NCI-H146 treated with DMSO at 0.1 percent for 48 hours (cell line): ENCODE measurements at regions not wholly inside any gene's neighbourhood (a gene's known extent, or its start where the extent isn't known, plus 50 kb on each side); places are given as distances from the start of the nearest gene placed in this dataset.
"Not testable (repeated sequence)": the region's sequence is repeated elsewhere in the genome, so short reads cannot be mapped to it uniquely, and the experiment has no call there.

Source experiments
- DNase-seq: peaks from one replicate; lab custom pipeline; 2025; ENCODE audit not compliant: unreplicated experiment; lab: John Stamatoyannopoulos, UW

- not testable (repeated sequence) for DNase-seq
Measured at GRCh38 chr15:44848859-44849258, 107.6 kb upstream of the TERB2 start.

GRCh38 chr15:44849701-44850403 lies 106.6 kb upstream of the TERB2 start:
- not testable (repeated sequence) for DNase-seq

DNA sequence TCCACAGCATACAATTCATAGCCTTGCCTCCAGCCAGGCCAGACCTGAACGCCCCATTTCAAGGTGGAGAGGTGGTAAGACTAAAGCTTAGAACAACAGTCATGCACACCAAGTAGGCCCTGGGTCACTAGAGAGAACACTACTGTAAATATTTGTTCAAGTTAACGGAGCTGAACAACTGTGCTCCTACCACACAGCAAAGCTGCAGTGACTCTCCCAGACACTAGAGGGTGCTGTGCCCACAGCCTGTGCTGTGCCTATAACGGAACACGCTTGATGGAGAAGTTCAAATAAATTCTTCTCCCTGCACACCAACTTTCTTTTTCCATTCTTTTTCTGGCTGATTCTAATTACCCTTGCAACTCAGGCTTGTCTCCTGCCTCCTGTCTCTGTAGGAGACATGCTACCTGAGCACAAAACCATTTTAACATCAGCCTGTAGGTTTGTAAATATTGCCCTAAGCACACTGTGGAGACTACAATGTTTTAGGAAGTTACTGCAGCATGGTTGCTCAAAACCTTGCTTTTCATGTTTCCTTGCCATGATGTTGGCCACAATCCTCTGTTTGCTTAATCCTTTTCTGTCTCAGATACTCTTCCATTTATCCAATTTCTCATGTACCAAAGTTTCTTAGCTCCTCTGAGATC lies 103.1 kb upstream of the TERB2 start:
- peak; percentile 28 for DNase-seq

GRCh38 chr15:44854696-44855095 lies 101.8 kb upstream of the TERB2 start:
- DNase-seq: not testable (repeated sequence)

DNA sequence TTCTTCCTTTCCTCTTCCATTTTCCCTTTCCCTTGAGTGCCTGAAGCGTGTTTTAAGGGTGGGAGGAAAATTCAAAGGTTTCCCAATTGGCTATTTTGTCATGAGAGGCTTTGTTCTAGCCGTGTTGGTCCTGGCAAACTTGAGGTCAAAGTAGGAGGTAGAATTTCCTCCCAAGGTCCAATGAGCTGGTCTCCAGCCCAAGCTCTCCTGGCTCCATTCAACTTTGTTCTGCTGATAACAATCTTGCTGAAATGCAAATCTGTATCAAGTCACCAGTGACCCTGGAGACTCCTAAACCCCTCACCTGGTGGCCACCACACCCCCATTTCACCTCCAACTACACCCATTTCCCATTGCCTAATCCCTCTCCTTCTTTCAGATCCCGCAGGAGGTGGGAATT lies 100.2 kb upstream of the TERB2 start:
- DNase-seq: not testable (repeated sequence)

DNA sequence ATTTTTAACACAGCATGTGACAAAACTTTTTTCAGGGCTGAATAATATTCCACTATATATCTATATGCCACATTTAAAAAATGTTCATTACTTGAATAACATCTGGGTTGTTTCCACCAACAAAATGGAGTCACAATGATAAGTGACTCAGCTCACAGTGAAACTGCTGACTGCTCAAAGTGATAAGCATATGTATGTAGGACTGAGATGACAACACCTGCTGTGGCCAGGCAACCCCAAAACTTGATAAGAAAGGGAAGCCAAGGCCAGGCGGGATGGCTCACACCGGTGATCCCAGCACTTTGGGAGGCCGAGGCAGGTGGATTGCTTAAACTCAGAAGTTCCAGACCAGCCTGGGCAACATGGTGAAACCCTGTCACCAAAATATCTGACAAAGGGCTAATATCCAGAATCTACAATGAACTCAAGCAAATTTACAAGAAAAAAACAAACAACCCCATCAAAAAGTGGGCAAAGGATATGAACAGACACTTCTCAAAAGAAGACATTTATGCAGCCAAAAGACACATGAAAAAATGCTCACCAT lies 99.2 kb upstream of the TERB2 start:
- not testable (repeated sequence) for DNase-seq

DNA sequence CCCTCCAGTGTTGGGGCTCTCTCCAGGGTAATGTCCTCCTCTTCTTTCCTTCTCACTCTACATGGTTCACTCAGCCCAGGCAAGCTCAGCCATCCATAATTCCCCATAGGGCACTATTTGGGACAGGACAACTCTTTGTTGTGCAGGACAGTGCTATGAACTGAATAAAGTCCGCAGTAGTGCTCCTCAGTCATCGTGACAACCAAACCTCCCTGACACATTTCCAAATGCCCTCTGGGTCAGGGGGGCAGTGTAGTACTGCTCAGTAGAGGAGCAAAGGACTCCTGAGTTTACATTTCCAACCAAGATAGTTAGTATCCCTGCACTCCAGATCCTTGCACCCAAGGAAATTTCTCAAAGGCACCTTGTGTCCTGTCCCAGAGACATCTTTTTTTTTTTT lies 97.4 kb upstream of the TERB2 start:
- DNase-seq: not testable (repeated sequence)

DNA sequence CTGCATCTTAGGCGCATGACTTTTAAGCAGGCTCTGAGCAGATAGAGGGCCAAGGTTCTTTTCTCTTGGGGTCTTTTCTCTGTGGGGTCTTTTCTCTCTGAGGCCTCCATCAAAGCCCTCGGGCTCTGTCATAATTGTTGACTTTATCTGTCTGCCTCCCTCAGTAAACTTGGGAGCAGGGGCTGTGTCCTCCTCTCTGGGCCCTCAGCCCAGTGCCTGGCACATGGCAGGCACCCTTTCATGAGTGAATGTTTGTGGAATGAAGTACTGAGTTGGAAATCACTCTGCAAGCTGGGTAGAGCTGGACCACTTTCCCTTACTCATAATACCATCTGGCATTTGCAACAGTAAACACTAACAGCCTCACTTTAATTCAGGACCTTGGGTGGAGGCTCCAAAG lies 96.3 kb upstream of the TERB2 start:
- DNase-seq: not testable (repeated sequence)

DNA sequence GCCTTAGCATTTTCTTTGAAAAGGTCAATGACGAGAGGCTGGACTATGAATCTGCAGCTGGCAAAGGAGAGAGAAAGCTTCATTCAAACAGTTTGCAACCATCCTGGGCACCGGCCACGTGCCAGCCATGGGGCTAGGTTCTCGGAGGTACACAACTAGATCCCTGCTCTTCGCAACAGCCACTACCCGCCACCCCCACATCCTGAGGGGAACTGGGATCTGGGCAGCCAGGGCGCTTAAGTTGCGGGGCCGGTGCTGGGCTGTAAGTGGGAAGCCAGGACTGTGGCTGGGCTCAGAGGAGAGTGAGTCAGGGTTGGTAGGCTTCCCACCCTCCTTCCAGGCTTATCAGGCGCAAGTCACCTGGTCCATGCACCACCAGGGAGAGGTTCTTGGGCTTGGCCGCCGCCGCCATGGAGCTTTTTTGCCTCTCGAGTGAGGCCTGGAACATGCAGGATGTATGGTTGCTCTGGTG lies 95.0 kb upstream of the TERB2 start:
- DNase-seq: no peak

DNA sequence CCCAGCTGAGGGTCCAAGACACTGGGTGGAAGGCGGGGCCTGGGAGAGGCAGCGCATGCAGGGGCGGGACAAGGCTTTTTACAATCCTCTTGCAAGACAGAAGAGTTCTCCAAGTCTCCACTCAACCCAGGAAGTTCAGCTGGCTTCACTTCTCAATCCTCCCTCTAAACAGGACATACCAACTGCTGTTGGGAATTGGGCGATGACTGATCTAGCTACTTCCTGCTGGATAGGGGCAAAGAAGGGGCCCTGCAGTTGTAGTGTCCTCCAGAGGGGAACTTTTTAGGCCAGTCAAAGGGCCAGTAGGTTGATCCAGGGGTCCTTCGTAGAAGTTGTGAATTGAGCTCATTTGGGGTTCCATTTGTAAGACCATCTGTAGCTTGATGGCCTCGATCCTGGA lies 94.6 kb upstream of the TERB2 start:
- no peak for DNase-seq

GRCh38 chr15:44862866-44863265 lies 93.6 kb upstream of the TERB2 start:
- DNase-seq: not testable (repeated sequence)

GRCh38 chr15:44868100-44868499 lies 88.4 kb upstream of the TERB2 start:
- DNase-seq: not testable (repeated sequence)

- DNase-seq: not testable (repeated sequence)
Measured at GRCh38 chr15:44870125-44870524, 86.4 kb upstream of the TERB2 start.

- no peak for DNase-seq
Measured at GRCh38 chr15:44873103-44873502, 83.4 kb upstream of the TERB2 start.

DNA sequence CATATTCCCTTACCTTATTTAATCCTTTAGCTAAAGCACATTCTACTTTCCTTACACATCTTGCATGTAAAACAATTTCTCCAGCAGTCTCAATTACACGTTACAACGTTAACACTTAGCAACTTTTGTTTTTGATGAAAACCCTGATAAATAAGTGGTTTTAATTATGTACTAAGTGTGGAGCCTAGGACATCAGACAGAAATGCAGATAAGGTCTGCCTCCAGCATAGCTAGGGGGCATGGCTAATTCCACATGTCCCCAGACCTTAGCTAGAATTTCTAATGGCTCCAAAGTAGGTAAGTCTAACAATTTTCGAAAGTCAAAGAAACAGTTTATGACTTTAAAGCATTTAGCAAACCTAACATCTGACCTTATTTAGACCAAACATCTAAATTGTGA lies 77.4 kb upstream of the TERB2 start:
- no peak for DNase-seq

- DNase-seq: no peak
Measured at GRCh38 chr15:44882499-44882968, 74.0 kb upstream of the TERB2 start.

DNA sequence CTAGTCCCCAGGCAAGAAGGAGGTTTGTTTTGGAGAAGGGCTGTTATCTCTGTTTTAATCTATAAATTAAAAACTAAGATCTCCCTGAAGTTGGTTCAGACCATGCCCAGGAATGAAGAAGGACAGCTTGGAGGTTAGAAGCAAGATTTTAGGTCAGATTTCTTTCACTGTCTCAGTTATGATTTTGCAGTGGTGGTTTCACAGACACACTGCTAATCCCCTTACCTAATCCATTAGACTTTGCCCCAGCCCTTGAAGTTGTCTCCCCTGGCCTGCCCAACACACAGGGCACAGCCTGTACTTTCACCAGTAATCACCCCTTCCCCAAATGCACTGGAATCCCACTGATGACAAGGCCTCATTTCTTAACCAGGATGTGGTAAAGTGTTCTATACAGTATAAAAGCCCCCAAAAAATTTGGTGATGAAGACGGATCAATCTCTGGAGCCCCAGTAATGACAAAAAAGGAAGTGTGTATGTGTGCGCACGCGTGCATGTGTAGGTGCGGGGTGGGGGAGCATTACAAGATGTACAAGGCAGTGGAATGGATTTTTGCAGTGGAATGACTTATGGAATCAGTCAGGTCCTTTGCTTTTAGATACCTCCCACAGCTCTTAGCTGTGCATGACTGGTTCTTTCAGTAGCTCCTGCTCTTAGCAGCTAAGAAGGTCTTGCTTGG lies 73.1 kb upstream of the TERB2 start:
- no peak for DNase-seq

- not testable (repeated sequence) for DNase-seq
Measured at GRCh38 chr15:44898890-44899651, 57.4 kb upstream of the TERB2 start.

GRCh38 chr15:44899775-44900174 lies 56.7 kb upstream of the TERB2 start:
- not testable (repeated sequence) for DNase-seq

- DNase-seq: not testable (repeated sequence)
Measured at GRCh38 chr15:44900796-44901195, 55.7 kb upstream of the TERB2 start.

- not testable (repeated sequence) for DNase-seq
Measured at GRCh38 chr15:44903281-44903680, 53.2 kb upstream of the TERB2 start.
